CD4-positive, alpha-beta T cell treated with Interleukin-17A for 4 hours (primary cell): ENCODE measurements at regions not wholly inside any gene's neighbourhood (a gene's known extent, or its start where the extent isn't known, plus 50 kb on each side); places are given as distances from the start of the nearest gene placed in this dataset.
A peak's percentile ranks its signal among the peaks of the same experiment; 100 is the strongest.
"Not testable (repeated sequence)": the region's sequence is repeated elsewhere in the genome, so short reads cannot be mapped to it uniquely, and the experiment has no call there.

Source experiments
- DNase-seq: peaks from one replicate; pipeline ENCODE4 v3.0.0-alpha.2; 2020; ENCODE audit warnings: mixed read lengths

GRCh38 chr14:76701981-76702380 is 59.3 kb upstream of the VASH1 start:
- no peak for DNase-seq

DNA sequence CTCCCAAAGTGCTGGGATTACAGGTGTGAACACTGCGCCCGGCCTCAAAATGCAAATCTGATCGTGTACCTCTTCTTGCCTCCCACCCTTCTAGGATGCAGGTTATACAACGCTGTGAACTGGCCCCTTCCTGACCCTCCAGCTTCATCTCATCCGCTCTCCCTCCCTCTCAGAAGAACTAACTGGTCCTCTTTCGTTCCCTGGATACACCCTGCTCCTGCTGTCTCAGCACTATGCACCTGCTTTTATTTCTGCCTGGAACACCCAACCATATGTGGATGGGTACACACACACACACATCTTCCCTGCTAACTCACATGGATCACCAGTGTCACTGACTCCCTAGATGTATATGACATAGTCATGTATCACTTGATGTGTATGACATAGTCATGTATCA is 56.1 kb upstream of the VASH1 start:
- DNase-seq: no peak

DNA sequence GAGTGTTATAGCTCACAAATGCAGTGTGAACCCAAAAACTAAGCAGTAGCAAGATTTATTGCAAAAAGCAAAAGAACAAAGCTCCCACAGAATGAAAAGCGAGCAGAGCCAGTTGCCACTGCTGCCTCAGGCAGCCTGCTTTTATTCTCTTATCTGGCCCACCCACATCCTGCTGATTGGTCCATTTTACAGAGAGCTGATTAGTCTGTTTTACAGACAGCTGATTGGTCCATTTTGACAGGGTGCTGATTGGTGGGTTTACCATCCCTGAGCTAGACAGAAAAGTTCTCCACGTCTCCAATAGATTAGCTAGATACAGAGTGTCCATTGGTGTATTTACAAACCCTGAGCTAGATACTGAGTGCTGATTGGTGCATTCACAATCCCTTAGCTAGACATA is 55.1 kb upstream of the VASH1 start:
- not testable (repeated sequence) for DNase-seq

DNA sequence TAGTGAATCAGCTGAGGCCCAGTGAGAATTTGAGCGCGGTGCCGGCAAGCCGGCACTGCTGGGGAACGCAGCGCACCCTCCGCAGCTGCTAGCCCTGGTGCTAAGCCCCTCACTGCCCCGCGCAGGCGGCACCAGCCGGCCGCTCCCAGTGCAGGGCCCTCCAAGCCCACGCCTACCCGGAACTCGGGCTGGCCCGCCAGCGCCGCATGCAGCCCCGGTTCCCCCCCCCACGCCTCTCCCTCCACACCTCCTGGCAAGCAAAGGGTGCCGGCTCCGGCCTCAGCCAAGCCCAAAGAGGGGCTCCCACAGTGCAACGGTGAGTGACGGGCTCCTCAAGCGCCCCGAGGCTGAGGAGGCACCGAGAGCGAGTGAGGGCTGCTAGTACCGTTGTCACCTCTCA is 54.5 kb upstream of the VASH1 start:
- no peak for DNase-seq

DNA sequence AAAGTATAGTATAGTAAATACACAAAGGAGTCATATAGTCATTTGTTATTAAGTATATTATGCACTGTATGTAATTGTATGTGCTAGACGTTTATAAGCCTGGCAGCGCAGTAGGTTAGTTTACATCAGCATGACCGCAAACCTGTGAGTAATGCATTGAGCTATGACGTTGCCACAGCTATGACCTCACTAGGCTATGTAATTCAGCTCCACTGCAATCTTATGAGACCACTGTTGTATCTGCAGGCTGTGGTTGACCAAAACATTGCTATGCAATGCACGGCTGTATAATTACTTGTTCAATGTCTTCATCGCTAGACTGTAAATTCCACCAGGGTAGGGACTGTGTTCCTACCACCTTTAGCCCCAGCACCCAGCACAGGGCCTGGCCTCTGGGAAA is 53.2 kb upstream of the VASH1 start:
- DNase-seq: no peak

DNA sequence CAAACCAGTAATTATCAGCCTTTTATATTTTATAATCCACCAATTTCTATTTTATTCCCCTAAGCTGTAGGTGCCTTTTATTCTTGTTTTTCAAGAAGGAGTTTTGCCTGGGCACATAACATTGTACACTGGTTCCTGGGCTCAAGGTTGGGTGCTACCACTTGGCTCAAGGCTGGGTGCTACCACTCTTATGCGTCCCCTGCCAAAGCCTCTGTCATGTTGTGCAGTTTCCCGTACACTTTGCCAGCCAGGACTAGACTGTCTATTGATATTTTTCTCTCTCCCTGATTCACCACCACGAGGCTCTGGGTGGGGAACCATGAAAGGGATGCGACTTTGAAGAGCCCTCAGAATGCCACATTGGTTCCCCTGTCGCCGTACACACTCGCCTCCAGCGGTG is 52.5 kb upstream of the VASH1 start:
- no peak for DNase-seq

GRCh38 chr14:76710056-76711010 is 50.9 kb upstream of the VASH1 start:
- DNase-seq: peak; percentile 53
